HUES64 (cell line): ENCODE measurements at regions not wholly inside any gene's neighbourhood (a gene's known extent, or its start where the extent isn't known, plus 50 kb on each side); places are given as distances from the start of the nearest gene placed in this dataset.
"Not testable (repeated sequence)": the region's sequence is repeated elsewhere in the genome, so short reads cannot be mapped to it uniquely, and the experiment has no call there.

ENCODE experiments used
- H3K27ac ChIP-seq: 2 replicates; pipeline ENCODE4 v1.7.0; 2013; ENCODE audit warnings: low read depth, low read length, inconsistent platforms
- H3K27me3 ChIP-seq: 2 replicates; pipeline ENCODE4 v1.6.1; 2013; ENCODE audit warnings: mild to moderate bottlenecking, low read length; ENCODE audit not compliant: insufficient read depth
- H3K36me3 ChIP-seq: 2 replicates; pipeline ENCODE4 v1.6.1; 2013; ENCODE audit warnings: mild to moderate bottlenecking, low read length; ENCODE audit not compliant: insufficient read depth
- H3K4me1 ChIP-seq: 2 replicates; pipeline ENCODE4 v1.6.1; 2013; ENCODE audit warnings: mild to moderate bottlenecking, low read length, moderate library complexity; ENCODE audit not compliant: insufficient read depth
- H3K4me3 ChIP-seq: 2 replicates; pipeline ENCODE4 v1.5.1; 2013; ENCODE audit warnings: mild to moderate bottlenecking, low read length, moderate library complexity
- H3K9ac ChIP-seq: 2 replicates; pipeline ENCODE4 v1.6.1; 2013; ENCODE audit warnings: mild to moderate bottlenecking, low read depth, low read length
- H3K9me3 ChIP-seq: 2 replicates; pipeline ENCODE4 v1.6.1; 2013; ENCODE audit warnings: low read depth, low read length; ENCODE audit not compliant: insufficient read depth
- WGBS: fragments of 150-250, 120-280 bp; methylation state at CpG from one replicate; pipeline ENCODE4 v1.1.7; 2013; ENCODE audit warnings: missing lambda C conversion rate; 5-methylcytosine and 5-hydroxymethylcytosine counted together

GRCh38 chr2:89106369-89107019 lies 415.0 kb downstream of the RPIA start:
- not testable (repeated sequence) for H3K9me3 ChIP-seq, H3K27me3 ChIP-seq, H3K9ac ChIP-seq, H3K36me3 ChIP-seq, H3K4me1 ChIP-seq, H3K4me3 ChIP-seq, H3K27ac ChIP-seq
- WGBS: no CpG with 5 or more reads among the region's 3 CpGs

- not testable (repeated sequence) for H3K9ac ChIP-seq, H3K27ac ChIP-seq, H3K9me3 ChIP-seq, H3K4me3 ChIP-seq, H3K4me1 ChIP-seq, H3K27me3 ChIP-seq, H3K36me3 ChIP-seq
- WGBS: 13% methylated on average over 1 of the region's 1 CpG
Measured at GRCh38 chr2:89112434-89112833, 421.0 kb downstream of the RPIA start.

GRCh38 chr2:89113286-89113685 lies 421.8 kb downstream of the RPIA start:
- H3K27me3 ChIP-seq, H3K9me3 ChIP-seq, H3K4me3 ChIP-seq, H3K4me1 ChIP-seq, H3K27ac ChIP-seq, H3K36me3 ChIP-seq, H3K9ac ChIP-seq: not testable (repeated sequence)

GRCh38 chr2:89129440-89129839 lies 438.0 kb downstream of the RPIA start:
- not testable (repeated sequence) for H3K9ac ChIP-seq, H3K9me3 ChIP-seq, H3K4me1 ChIP-seq, H3K36me3 ChIP-seq, H3K27ac ChIP-seq, H3K27me3 ChIP-seq, H3K4me3 ChIP-seq

GRCh38 chr2:89130665-89131308 lies 439.3 kb downstream of the RPIA start:
- not testable (repeated sequence) for H3K27me3 ChIP-seq, H3K4me1 ChIP-seq, H3K4me3 ChIP-seq, H3K27ac ChIP-seq, H3K9ac ChIP-seq, H3K9me3 ChIP-seq, H3K36me3 ChIP-seq
- WGBS: 97% methylated on average over 6 of the region's 10 CpGs

- H3K27ac ChIP-seq, H3K27me3 ChIP-seq, H3K36me3 ChIP-seq, H3K9ac ChIP-seq, H3K4me1 ChIP-seq, H3K4me3 ChIP-seq, H3K9me3 ChIP-seq: not testable (repeated sequence)
- WGBS: 58% methylated on average over 5 of the region's 5 CpGs
Measured at GRCh38 chr2:89142959-89143358, 451.5 kb downstream of the RPIA start.

GRCh38 chr2:89145342-89145741 lies 453.9 kb downstream of the RPIA start:
- H3K4me3 ChIP-seq, H3K36me3 ChIP-seq, H3K9me3 ChIP-seq, H3K27ac ChIP-seq, H3K4me1 ChIP-seq, H3K27me3 ChIP-seq, H3K9ac ChIP-seq: not testable (repeated sequence)
- 91% methylated on average over 1 of the region's 1 CpG for WGBS

- not testable (repeated sequence) for H3K36me3 ChIP-seq
- 100% methylated on average over 2 of the region's 2 CpGs for WGBS
Measured at GRCh38 chr2:89148256-89148655, 456.8 kb downstream of the RPIA start.

GRCh38 chr2:89151699-89152098 lies 460.2 kb downstream of the RPIA start:
- WGBS: no CpG with 5 or more reads among the region's 1 CpG
- not testable (repeated sequence) for H3K27ac ChIP-seq, H3K27me3 ChIP-seq, H3K9ac ChIP-seq, H3K4me3 ChIP-seq, H3K4me1 ChIP-seq, H3K9me3 ChIP-seq, H3K36me3 ChIP-seq

More at GRCh38 chr2:89148256-89148655, 456.8 kb downstream of the RPIA start:
- H3K4me1 ChIP-seq, H3K9ac ChIP-seq, H3K4me3 ChIP-seq, H3K27me3 ChIP-seq, H3K27ac ChIP-seq, H3K9me3 ChIP-seq: not testable (repeated sequence)

- not testable (repeated sequence) for H3K27me3 ChIP-seq, H3K36me3 ChIP-seq, H3K9ac ChIP-seq, H3K4me1 ChIP-seq, H3K9me3 ChIP-seq, H3K4me3 ChIP-seq, H3K27ac ChIP-seq
Measured at GRCh38 chr2:89152501-89152900, 461.0 kb downstream of the RPIA start.

GRCh38 chr2:89153210-89153609 lies 461.7 kb downstream of the RPIA start:
- not testable (repeated sequence) for H3K9ac ChIP-seq
- 77% methylated on average over 2 of the region's 2 CpGs for WGBS

GRCh38 chr2:89154247-89154682 lies 462.8 kb downstream of the RPIA start:
- not testable (repeated sequence) for H3K4me3 ChIP-seq, H3K36me3 ChIP-seq, H3K9ac ChIP-seq, H3K27me3 ChIP-seq, H3K4me1 ChIP-seq, H3K9me3 ChIP-seq, H3K27ac ChIP-seq
- WGBS: no CpG with 5 or more reads among the region's 2 CpGs

More at GRCh38 chr2:89153210-89153609, 461.7 kb downstream of the RPIA start:
- not testable (repeated sequence) for H3K9me3 ChIP-seq, H3K36me3 ChIP-seq, H3K27ac ChIP-seq, H3K4me1 ChIP-seq, H3K27me3 ChIP-seq, H3K4me3 ChIP-seq
